ENCODE measurements at regions not wholly inside any gene's neighbourhood (a gene's known extent, or its start where the extent isn't known, plus 50 kb on each side); places are given as distances from the start of the nearest gene placed in this dataset.

- in situ Hi-C loops (cut with MboI; ENCODE audit: low sequenced_read_pairs, unreplicated experiment): no loop called here
- no peak for DNase-seq (ENCODE audit: low spot score)
- no peak for TF ChIP-seq CTCF (IDR thresholded peaks at IDR 0.05; ENCODE audit: borderline replicate concordance, control extremely low read depth, extremely low read depth, insufficient read depth, missing control alignments)
These were observed 233.9 kb upstream of the SYNDIG1 start for GRCh38 chr20:24235296-24236175.

- in situ Hi-C loops (cut with MboI; ENCODE audit: low sequenced_read_pairs, unreplicated experiment): no loop called here
- TF ChIP-seq CTCF (IDR thresholded peaks at IDR 0.05; ENCODE audit: borderline replicate concordance, control extremely low read depth, extremely low read depth, insufficient read depth, missing control alignments): no peak
- DNase-seq (ENCODE audit: low spot score): no peak
These were observed 239.0 kb upstream of the GGTLC1 start for GRCh38 chr20:24227600-24227999.

GRCh38 chr20:24212494-24212893 lies 223.9 kb upstream of the GGTLC1 start:
- no peak for DNase-seq (ENCODE audit: low spot score)
- in situ Hi-C loops (cut with MboI; ENCODE audit: low sequenced_read_pairs, unreplicated experiment): no loop called here
- no peak for TF ChIP-seq CTCF (IDR thresholded peaks at IDR 0.05; ENCODE audit: borderline replicate concordance, control extremely low read depth, extremely low read depth, insufficient read depth, missing control alignments)

- no peak for DNase-seq (ENCODE audit: low spot score)
- in situ Hi-C loops (cut with MboI; ENCODE audit: low sequenced_read_pairs, unreplicated experiment): no loop called here
- TF ChIP-seq CTCF (IDR thresholded peaks at IDR 0.05; ENCODE audit: borderline replicate concordance, control extremely low read depth, extremely low read depth, insufficient read depth, missing control alignments): no peak
These were observed 223.4 kb upstream of the GGTLC1 start for GRCh38 chr20:24211972-24212371.

GRCh38 chr20:24210356-24210755 lies 221.8 kb upstream of the GGTLC1 start:
- DNase-seq (ENCODE audit: low spot score): no peak
- in situ Hi-C loops (cut with MboI; ENCODE audit: low sequenced_read_pairs, unreplicated experiment): no loop called here
- TF ChIP-seq CTCF (IDR thresholded peaks at IDR 0.05; ENCODE audit: borderline replicate concordance, control extremely low read depth, extremely low read depth, insufficient read depth, missing control alignments): no peak

GRCh38 chr20:24208652-24209051 lies 220.1 kb upstream of the GGTLC1 start:
- no peak for TF ChIP-seq CTCF (IDR thresholded peaks at IDR 0.05; ENCODE audit: borderline replicate concordance, control extremely low read depth, extremely low read depth, insufficient read depth, missing control alignments)
- no peak for DNase-seq (ENCODE audit: low spot score)
- in situ Hi-C loops (cut with MboI; ENCODE audit: low sequenced_read_pairs, unreplicated experiment): no loop called here

Data from GM13976 (cell line).